Pancreas (tissue), 10 donors: ENCODE measurements at regions not wholly inside any gene's neighbourhood (a gene's known extent, or its start where the extent isn't known, plus 50 kb on each side); places are given as distances from the start of the nearest gene placed in this dataset.

Experiments used
- ATAC-seq, 4 donors: fragments of 200-7000 bp; cut with Tn5 transposase; one replicate each; pipeline versions ENCODE4 v1.8.0 to v1.9.1; 2020; ENCODE audit warnings: mild to moderate bottlenecking in 4 of 4, moderate library complexity in 4 of 4
- DNase-seq, 6 donors: peaks; one replicate each; pipeline ENCODE4 v3.0.0-alpha.2; 2020
- FAIRE-seq: peaks from 2 replicates; lab custom pipeline; 2012; peaks lifted over from hg19 to GRCh38; lab: Jason Lieb, UNC
- H3K27ac ChIP-seq, 4 donors: fragments of 200-600 bp; sonication (generic); 1 replicate in 3 of 4; 2 replicates in 1 of 4; pipeline versions ENCODE4 v1.5.0 to v1.8.0; 2020
- H3K27me3 ChIP-seq, 4 donors: fragments of 200-600 bp; one replicate each; pipeline ENCODE4 v1.8.0; 2021
- H3K36me3 ChIP-seq, 3 donors: fragments of 200-600 bp; sonication (generic) in 1 of 3; one replicate each; pipeline versions ENCODE4 v1.5.0 to v1.8.0; 2020 to 2021
- H3K4me1 ChIP-seq, 3 donors: fragments of 200-600 bp; one replicate each; pipeline ENCODE4 v1.8.0; 2021
- H3K4me3 ChIP-seq, 4 donors: fragments of 200-600 bp; sonication (generic) in 2 of 4; one replicate each; pipeline versions ENCODE4 v1.5.0 to v1.8.0; 2020 to 2021
- H3K9me3 ChIP-seq, 4 donors: fragments of 200-600 bp; one replicate each; pipeline ENCODE4 v1.8.0; 2021
- CTCF ChIP-seq, 4 donors: fragments of 200-600 bp; sonication (generic) in 3 of 4; IDR thresholded peaks; one replicate each; pipeline versions ENCODE4 v1.5.0 to v1.8.0; 2021; ENCODE audit warnings: antibody characterized with exemption in 4 of 4
- WGBS, 2 donors: extraction: QIAGEN DNeasy Blood & Tissue Kit; methylation state at CpG; one replicate each; pipeline ENCODE4 v1.1.7; 2013; 5-methylcytosine and 5-hydroxymethylcytosine counted together
- intact Hi-C, 3 donors: fragments of 100-400 bp; cut with DNase I; formaldehyde crosslinking; loops; one replicate each; pipeline versions ENCODE4 v1.11.1 to v1.14.2; 2022
- donor health status: healthy with polysubstance abuse.
- donor health status: DM: no; HTN: no; CAD: no; lungs with moderate emphysema.
- donor health status: DM: no; HTN: no; CAD: no.
- donor health status: control.
- donor health status: control.
- donor health status: Bipolar disorder and iron deficiency.
- donor health status: DM: yes; HTN: yes; CAD: no.
- donor health status: DM: no; HTN: no; CAD: no.
- donor health status: DM: no; HTN: no; CAD: no.
- donor health status: DM: yes; HTN: yes; CAD: no.

GRCh38 chr15:61753018-61753710, 307.1 kb downstream of the VPS13C start:
- no peaks in the 10 kb centered on the region for H3K36me3 ChIP-seq
- peaks cover 0 to 6% (median 4%) of the 10 kb centered on the region in 3 donors for H3K4me1 ChIP-seq
- FAIRE-seq = no peak
- no peak for ATAC-seq
- intact Hi-C loops = no loop called here
- no peak overlapping the region for H3K4me3 ChIP-seq
- no peak overlapping the region for H3K27ac ChIP-seq
- 83 to 90% methylated on average over 6 of the region's 6 CpGs for WGBS, 2 donors
- DNase-seq = no peak
- no peaks in the 10 kb centered on the region for H3K9me3 ChIP-seq
- H3K27me3 ChIP-seq = no peaks in the 10 kb centered on the region
- TF ChIP-seq CTCF (IDR thresholded peaks at IDR 0.05) = no peak

- H3K27ac ChIP-seq = no peak overlapping the region
- intact Hi-C loops = no loop called here
- no peak for DNase-seq
- WGBS, 2 donors = 88 to 93% methylated on average over 5 of the region's 5 CpGs
- FAIRE-seq = no peak
- no peaks in the 10 kb centered on the region for H3K9me3 ChIP-seq
- peaks cover 0 to 6% (median 4%) of the 10 kb centered on the region in 3 donors for H3K4me1 ChIP-seq
- no peak overlapping the region for H3K4me3 ChIP-seq
- no peaks in the 10 kb centered on the region for H3K27me3 ChIP-seq
- TF ChIP-seq CTCF (IDR thresholded peaks at IDR 0.05) = no peak
- H3K36me3 ChIP-seq = no peaks in the 10 kb centered on the region
- no peak for ATAC-seq
Measured at GRCh38 chr15:61752001-61752400, 308.2 kb downstream of the VPS13C start.

GRCh38 chr15:61750271-61751084, 309.8 kb downstream of the VPS13C start:
- H3K27ac ChIP-seq = no peak overlapping the region
- ATAC-seq (peak; percentile 51 to 84 (median 65)), DNase-seq (peak in 3 of 6 donors; percentile 16 to 22 (median 21)), FAIRE-seq (no peak)
- no peak overlapping the region for H3K4me3 ChIP-seq
- H3K4me1 ChIP-seq = peaks cover 0 to 6% (median 4%) of the 10 kb centered on the region in 3 donors
- H3K27me3 ChIP-seq = no peaks in the 10 kb centered on the region
- WGBS, 2 donors = 39 to 46% methylated on average over 15 of the region's 15 CpGs
- no peaks in the 10 kb centered on the region for H3K36me3 ChIP-seq
- no peak for TF ChIP-seq CTCF (IDR thresholded peaks at IDR 0.05)
- intact Hi-C loops = no loop called here
- no peaks in the 10 kb centered on the region for H3K9me3 ChIP-seq

- no peak overlapping the region for H3K27ac ChIP-seq
- ATAC-seq = no peak
- TF ChIP-seq CTCF (IDR thresholded peaks at IDR 0.05) = no peak
- no peaks in the 10 kb centered on the region for H3K36me3 ChIP-seq
- no peaks in the 10 kb centered on the region for H3K9me3 ChIP-seq
- FAIRE-seq = no peak
- no peak for DNase-seq
- H3K4me3 ChIP-seq = no peak overlapping the region
- intact Hi-C loops = no loop called here
- peaks cover 0 to 6% (median 4%) of the 10 kb centered on the region in 3 donors for H3K4me1 ChIP-seq
- 89 to 96% methylated on average over 7 of the region's 7 CpGs for WGBS, 2 donors
- no peaks in the 10 kb centered on the region for H3K27me3 ChIP-seq
Measured at GRCh38 chr15:61749169-61749568, 311.1 kb downstream of the VPS13C start.
